ENCODE measurements at regions not wholly inside any gene's neighbourhood (a gene's known extent, or its start where the extent isn't known, plus 50 kb on each side); places are given as distances from the start of the nearest gene placed in this dataset.

- Histone ChIP-seq H4K20me1 (ENCODE audit: insufficient read depth, low read length) (no peaks in the 10 kb centered on the region), H3K79me2 (ENCODE audit: low read length) (no peaks in the 10 kb centered on the region), H2AFZ (ENCODE audit: low read depth, low read length) (no peak overlapping the region), H3K36me3 (replicated peaks; ENCODE audit: low read depth, low read length) (no peaks in the 10 kb centered on the region), H3K27ac (ENCODE audit: low read length) (no peak overlapping the region), H3K27me3 (ENCODE audit: low read depth, low read length) (no peaks in the 10 kb centered on the region), H3K9me3 (ENCODE audit: insufficient read depth, low read length) (no peaks in the 10 kb centered on the region), H3K4me1 (ENCODE audit: low read length) (no peaks in the 10 kb centered on the region), H3K9ac (ENCODE audit: low read length) (no peak overlapping the region), H3K4me3 (ENCODE audit: low read length) (no peak overlapping the region), H3K4me2 (ENCODE audit: low read length) (no peak overlapping the region)
- TF ChIP-seq CTCF (IDR thresholded peaks at IDR 0.05; ENCODE audit: low read depth, low read length) (no peak), EZH2phosphoT487 (IDR thresholded peaks at IDR 0.05; ENCODE audit: low read depth) (no peak)
These were observed 166.7 kb upstream of the ZNF32 start for GRCh38 chr10:43815181-43815885.

GRCh38 chr10:43814663-43815062 is 166.0 kb upstream of the ZNF32 start:
- Histone ChIP-seq H2AFZ (ENCODE audit: low read depth, low read length) (no peak overlapping the region), H3K4me3 (ENCODE audit: low read length) (no peak overlapping the region), H3K9me3 (ENCODE audit: insufficient read depth, low read length) (no peaks in the 10 kb centered on the region), H3K36me3 (replicated peaks; ENCODE audit: low read depth, low read length) (no peaks in the 10 kb centered on the region), H4K20me1 (ENCODE audit: insufficient read depth, low read length) (no peaks in the 10 kb centered on the region), H3K79me2 (ENCODE audit: low read length) (no peaks in the 10 kb centered on the region), H3K27ac (ENCODE audit: low read length) (no peak overlapping the region), H3K9ac (ENCODE audit: low read length) (no peak overlapping the region), H3K27me3 (ENCODE audit: low read depth, low read length) (no peaks in the 10 kb centered on the region), H3K4me2 (ENCODE audit: low read length) (no peak overlapping the region), H3K4me1 (ENCODE audit: low read length) (no peaks in the 10 kb centered on the region)
- TF ChIP-seq CTCF (IDR thresholded peaks at IDR 0.05; ENCODE audit: low read depth, low read length) (no peak), EZH2phosphoT487 (IDR thresholded peaks at IDR 0.05; ENCODE audit: low read depth) (no peak)

- Histone ChIP-seq H3K27ac (ENCODE audit: low read length) (no peak overlapping the region), H2AFZ (ENCODE audit: low read depth, low read length) (no peak overlapping the region), H4K20me1 (ENCODE audit: insufficient read depth, low read length) (no peaks in the 10 kb centered on the region), H3K36me3 (replicated peaks; ENCODE audit: low read depth, low read length) (no peaks in the 10 kb centered on the region), H3K4me3 (ENCODE audit: low read length) (no peak overlapping the region), H3K9me3 (ENCODE audit: insufficient read depth, low read length) (no peaks in the 10 kb centered on the region), H3K27me3 (ENCODE audit: low read depth, low read length) (no peaks in the 10 kb centered on the region), H3K4me2 (ENCODE audit: low read length) (no peak overlapping the region), H3K79me2 (ENCODE audit: low read length) (no peaks in the 10 kb centered on the region), H3K4me1 (ENCODE audit: low read length) (no peaks in the 10 kb centered on the region), H3K9ac (ENCODE audit: low read length) (no peak overlapping the region)
- TF ChIP-seq CTCF (IDR thresholded peaks at IDR 0.05; ENCODE audit: low read depth, low read length) (no peak), EZH2phosphoT487 (IDR thresholded peaks at IDR 0.05; ENCODE audit: low read depth) (no peak)
These were observed 163.2 kb upstream of the ZNF32 start for GRCh38 chr10:43811871-43812270.

GRCh38 chr10:43809211-43809930 is 160.7 kb upstream of the ZNF32 start:
- no peaks in the 10 kb centered on the region for H3K27me3 ChIP-seq (ENCODE audit: low read depth, low read length)
- no peaks in the 10 kb centered on the region for H4K20me1 ChIP-seq (ENCODE audit: insufficient read depth, low read length)
- H3K9ac ChIP-seq (ENCODE audit: low read length) = no peak overlapping the region
- H3K36me3 ChIP-seq (replicated peaks; ENCODE audit: low read depth, low read length) = no peaks in the 10 kb centered on the region
- H3K9me3 ChIP-seq (ENCODE audit: insufficient read depth, low read length) = no peaks in the 10 kb centered on the region
- no peak for TF ChIP-seq EZH2phosphoT487 (IDR thresholded peaks at IDR 0.05; ENCODE audit: low read depth)
- no peak for TF ChIP-seq CTCF (IDR thresholded peaks at IDR 0.05; ENCODE audit: low read depth, low read length)
- no peak overlapping the region for H2AFZ ChIP-seq (ENCODE audit: low read depth, low read length)
- no peak overlapping the region for H3K4me3 ChIP-seq (ENCODE audit: low read length)
- H3K79me2 ChIP-seq (ENCODE audit: low read length) = no peaks in the 10 kb centered on the region
- H3K4me1 ChIP-seq (ENCODE audit: low read length) = no peaks in the 10 kb centered on the region
- no peak overlapping the region for H3K27ac ChIP-seq (ENCODE audit: low read length)
- H3K4me2 ChIP-seq (ENCODE audit: low read length) = no peak overlapping the region
